ENCODE measurements at regions not wholly inside any gene's neighbourhood (a gene's known extent, or its start where the extent isn't known, plus 50 kb on each side); places are given as distances from the start of the nearest gene placed in this dataset.
"Not testable (repeated sequence)": the region's sequence is repeated elsewhere in the genome, so short reads cannot be mapped to it uniquely, and the experiment has no call there.

DNA sequence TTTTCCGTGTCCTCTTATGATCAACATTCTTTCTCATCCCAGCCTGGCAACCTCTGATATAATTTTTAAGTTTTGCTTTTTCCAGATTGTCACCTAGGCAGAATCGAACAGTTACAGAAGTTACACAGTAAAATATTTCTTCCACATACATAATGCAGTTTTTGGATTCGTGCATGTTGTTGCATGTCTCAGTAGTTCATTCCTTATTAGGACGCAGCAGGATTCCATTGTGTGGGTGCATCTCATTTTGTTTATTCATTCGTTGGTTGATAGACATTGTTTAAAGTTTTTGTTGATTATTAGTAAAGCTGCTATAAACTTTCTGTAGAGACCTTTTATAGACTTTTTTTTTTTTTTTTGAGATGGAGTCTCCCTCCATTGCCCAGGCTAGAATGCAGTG is 284.3 kb upstream of the FERMT1 start:
- DNase-seq: no peak
- intact Hi-C loops (cut with DNase I): no loop called here

GRCh38 chr20:6401893-6402557 is 279.2 kb upstream of the FERMT1 start:
- intact Hi-C loops (cut with DNase I): no loop called here
- no peak for DNase-seq

DNA sequence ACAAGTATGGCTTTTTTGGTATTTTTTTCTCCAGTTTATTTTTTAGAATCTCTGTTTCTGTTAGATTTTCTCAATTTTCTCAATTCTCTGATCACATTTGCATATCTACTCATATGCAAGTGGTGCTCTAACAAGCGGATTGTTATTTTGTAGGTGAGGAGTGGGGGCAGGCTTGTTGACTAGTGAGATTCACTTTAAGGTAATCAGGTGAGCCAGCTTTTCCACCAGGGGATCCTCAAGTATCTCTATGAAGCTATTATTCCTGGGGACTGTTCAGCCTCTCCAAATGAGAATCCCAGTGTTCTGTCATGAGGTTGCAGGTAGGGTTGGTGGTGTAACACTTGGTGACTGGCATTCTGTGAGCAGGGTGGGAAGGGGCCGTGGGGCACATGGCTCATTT is 274.3 kb upstream of the FERMT1 start:
- intact Hi-C loops (cut with DNase I): no loop called here
- DNase-seq: no peak

GRCh38 chr20:6395695-6396094 is 272.9 kb upstream of the FERMT1 start:
- no peak for DNase-seq
- intact Hi-C loops (cut with DNase I): no loop called here

DNA sequence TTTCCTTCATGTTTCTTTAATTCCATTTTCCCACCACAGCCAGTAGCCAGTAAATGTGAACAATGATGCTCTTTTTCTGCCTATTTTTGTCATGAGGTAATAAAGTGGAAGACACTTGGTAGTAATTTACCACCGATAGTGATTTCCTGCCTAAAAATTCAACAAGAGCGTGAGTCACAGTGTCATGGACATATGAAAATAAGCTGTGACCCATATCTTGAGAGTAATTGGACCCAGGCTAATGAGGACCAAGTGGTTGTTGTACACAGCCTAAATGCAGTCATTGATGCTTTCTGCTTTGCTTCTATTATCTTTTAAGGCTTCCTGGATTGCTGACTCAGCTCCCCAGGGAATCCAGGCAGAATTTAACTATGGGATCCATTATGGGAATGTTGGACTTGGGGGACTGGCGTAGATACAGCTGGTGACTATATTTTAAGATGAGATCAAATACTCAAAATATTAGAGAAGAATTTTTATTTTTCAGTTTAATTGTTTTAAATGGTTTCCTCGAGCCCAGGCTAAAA is 265.9 kb upstream of the FERMT1 start:
- DNase-seq: no peak
- intact Hi-C loops (cut with DNase I): no loop called here

DNA sequence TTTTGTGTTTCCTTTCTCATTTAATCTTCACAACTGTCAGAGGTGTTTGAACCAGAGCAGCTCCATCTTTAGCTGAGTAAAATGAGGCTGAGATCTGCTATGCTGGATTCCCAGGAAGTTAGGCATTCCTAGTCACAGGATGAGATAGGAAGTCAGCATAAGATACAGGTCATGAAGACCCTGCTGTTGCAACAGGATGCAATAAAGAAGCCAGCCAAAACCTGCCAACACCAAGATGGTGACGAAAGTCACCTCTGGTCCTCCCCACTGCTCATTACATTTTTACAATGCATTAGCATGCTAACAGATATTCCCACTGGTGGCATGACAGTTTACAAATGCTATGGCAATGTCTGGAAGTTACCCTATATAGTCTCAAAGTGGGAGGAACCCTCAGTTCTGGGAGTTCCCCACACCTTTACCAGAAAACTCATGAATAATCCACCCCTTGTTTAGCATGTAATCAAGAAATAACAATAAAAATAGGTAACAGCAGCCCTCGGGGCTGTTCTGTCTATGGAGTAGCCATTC is 262.2 kb upstream of the FERMT1 start:
- no peak for DNase-seq
- intact Hi-C loops (cut with DNase I): no loop called here

DNA sequence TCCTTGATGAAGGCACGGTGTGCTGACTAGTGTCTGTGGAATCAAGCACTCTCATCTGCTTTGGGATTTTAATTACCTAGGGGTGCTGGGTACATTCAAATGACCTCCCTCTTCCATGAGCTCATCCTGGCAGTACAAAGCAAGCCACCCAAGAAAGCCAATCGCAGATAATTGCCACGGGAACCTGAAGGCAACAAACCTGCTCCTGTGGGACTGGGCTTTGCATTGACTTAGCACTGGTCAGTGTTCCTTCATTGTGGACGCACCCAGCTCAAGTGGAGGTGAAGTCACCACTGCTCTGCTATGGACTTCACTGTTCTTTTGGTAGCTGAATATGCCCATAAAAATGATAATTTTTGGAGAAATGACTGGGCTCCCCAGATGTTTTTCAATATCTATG is 261.6 kb upstream of the FERMT1 start:
- intact Hi-C loops (cut with DNase I): no loop called here
- no peak for DNase-seq

- intact Hi-C loops (cut with DNase I): no loop called here
These were observed 259.1 kb upstream of the FERMT1 start for GRCh38 chr20:6381887-6382286.

GRCh38 chr20:6362245-6362644 is 239.4 kb upstream of the FERMT1 start:
- intact Hi-C loops (cut with DNase I): no loop called here
- DNase-seq: no peak

More at GRCh38 chr20:6381887-6382286, 259.1 kb upstream of the FERMT1 start:
- DNase-seq: no peak

DNA sequence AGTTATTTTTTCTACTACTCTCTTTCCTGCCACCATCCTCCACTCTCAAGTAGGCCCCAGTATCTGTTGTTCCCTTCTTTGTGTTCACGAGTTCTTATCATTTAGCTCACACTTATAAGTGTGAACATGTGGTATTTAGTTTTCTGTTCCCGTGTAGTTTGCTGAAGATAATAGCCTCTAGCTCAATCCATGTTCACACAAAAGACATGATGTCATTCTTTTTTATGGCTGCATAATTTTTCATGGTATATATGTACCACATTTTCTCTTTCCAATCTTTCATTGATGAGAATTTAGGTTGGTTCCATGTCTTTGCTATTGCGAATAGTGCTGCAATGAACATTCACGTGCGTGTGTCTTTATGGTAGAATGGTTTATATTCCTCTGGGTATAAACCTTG is 237.9 kb upstream of the FERMT1 start:
- intact Hi-C loops (cut with DNase I): no loop called here
- DNase-seq: no peak

DNA sequence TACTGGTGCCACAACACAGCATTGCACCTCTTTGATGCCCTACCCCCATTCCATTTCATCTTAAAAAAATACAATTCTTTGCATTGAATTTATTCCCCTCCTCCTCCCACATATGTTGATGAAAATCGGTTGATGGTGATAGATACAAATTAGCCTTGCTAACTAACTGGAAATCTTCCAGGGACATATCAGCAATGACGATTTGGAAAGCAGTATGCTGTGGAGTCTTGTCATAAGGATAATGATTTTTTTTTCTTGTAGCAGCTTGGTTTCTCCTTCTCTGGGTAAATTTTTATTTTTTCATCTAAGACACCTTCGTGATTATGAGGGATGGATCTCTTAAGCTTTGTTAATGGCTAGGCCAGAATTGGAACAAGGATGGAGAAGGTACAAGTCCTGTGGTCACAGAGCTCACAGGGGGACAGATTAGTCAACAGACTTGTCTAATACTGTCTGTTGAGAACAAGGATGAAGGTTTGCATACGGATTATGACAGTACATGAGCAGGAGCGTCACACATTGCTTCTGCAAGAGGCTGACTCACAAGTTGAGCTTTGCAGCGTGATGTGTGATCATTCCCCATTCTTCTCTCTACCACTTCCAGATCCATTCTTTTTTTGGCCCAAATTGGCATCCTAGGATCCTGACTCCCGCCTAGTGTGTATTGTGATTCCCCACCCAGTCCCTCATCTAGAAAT is 233.1 kb upstream of the FERMT1 start:
- no peak for DNase-seq
- intact Hi-C loops (cut with DNase I): no loop called here

GRCh38 chr20:6348908-6349307 is 226.1 kb upstream of the FERMT1 start:
- intact Hi-C loops (cut with DNase I): no loop called here
- DNase-seq: no peak

DNA sequence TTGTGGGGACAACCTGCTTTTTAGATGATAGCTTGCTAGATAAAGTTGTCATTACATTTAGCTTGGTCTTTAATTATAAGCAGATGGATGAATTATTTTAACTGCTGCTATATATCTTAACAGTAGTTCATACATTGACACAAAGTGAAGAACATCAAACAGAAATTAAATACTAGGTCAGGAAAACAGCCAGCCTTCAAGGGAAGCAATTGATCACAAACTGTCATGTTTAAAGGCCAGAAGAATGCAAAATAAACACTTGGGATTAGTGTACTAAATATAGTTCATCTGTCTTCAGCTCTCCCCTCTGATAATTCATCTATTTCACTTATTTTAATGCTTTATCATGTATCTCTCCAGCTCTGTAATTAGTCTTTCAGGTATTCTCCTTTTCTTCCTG is 225.1 kb upstream of the FERMT1 start:
- intact Hi-C loops (cut with DNase I): no loop called here
- DNase-seq: no peak

DNA sequence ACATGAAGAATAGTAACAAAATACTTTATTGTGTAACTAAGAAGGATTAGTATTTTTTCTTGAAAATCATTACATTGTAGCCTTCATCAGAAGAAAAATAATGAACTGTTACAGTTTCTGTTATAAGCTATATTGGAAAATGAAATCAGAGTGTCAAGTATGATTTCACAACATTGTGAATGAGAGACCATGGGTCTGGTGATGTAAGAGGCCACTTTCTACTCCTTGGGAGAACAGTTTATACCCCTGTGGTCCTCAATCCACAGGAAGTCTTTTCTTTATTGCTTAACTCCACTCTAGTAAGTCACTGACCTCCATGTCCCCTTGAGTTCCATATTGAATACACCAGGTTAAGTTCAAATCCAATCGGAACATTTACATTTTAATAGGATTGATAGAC is 218.7 kb upstream of the FERMT1 start:
- no peak for DNase-seq
- intact Hi-C loops (cut with DNase I): no loop called here

DNA sequence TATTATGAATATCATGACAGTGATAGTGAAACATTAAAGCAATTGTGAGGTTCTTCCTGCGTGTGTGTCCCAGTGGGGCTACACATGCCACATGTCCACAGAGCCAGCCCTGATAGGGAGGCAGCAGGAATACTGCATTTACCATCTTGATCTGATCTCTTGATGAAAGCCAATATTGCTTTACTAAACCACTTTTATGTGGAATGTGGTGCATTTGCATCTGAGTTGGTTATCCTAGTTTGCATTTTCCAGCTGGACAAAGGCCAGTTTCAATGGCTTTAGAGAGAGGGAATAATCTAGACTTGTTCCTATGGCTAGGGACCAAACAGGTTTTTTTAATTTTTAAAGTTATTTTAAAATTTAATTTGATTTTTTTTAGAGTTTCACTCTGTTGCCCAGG is 216.3 kb upstream of the FERMT1 start:
- DNase-seq: no peak
- intact Hi-C loops (cut with DNase I): no loop called here

- no peak for DNase-seq
- intact Hi-C loops (cut with DNase I): no loop called here
These were observed 210.3 kb upstream of the FERMT1 start for GRCh38 chr20:6333110-6333509.

GRCh38 chr20:6321235-6321634 is 198.4 kb upstream of the FERMT1 start:
- intact Hi-C loops (cut with DNase I); DNase-seq: not testable (repeated sequence)

GRCh38 chr20:6311841-6312655 is 189.2 kb upstream of the FERMT1 start:
- DNase-seq: no peak
- intact Hi-C loops (cut with DNase I): no loop called here

DNA sequence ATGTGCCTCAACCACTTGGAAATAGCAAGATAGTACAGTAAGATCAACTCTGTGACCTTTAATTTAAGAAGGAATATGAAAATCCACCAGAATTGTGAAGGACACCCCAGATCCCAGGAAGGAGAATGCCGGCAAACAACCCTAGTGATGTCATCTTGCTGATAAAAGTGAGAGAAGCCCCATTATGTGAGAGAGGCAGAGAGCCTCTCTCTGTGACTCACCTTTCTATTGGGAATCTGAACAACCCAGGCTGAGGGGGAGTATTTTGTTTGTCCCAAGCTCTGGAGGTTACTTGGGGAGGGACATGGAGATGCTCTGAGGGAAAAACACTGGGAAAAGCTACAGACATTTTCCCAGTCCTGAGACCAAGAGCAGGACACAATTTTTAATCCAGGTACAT is 188.3 kb upstream of the FERMT1 start:
- DNase-seq: no peak
- intact Hi-C loops (cut with DNase I): no loop called here

- no peak for DNase-seq
- intact Hi-C loops (cut with DNase I): no loop called here
These were observed 182.7 kb upstream of the FERMT1 start for GRCh38 chr20:6305536-6305935.

Data from head of caudate nucleus (tissue), 42 donors.